HG03196 (cell line): ENCODE measurements at regions not wholly inside any gene's neighbourhood (a gene's known extent, or its start where the extent isn't known, plus 50 kb on each side); places are given as distances from the start of the nearest gene placed in this dataset.

Experiments used
- ATAC-seq: cut with Tn5 transposase; IDR thresholded peaks from one replicate; pipeline ENCODE4 v1.9.1; 2021; ENCODE audit not compliant: unreplicated experiment

DNA sequence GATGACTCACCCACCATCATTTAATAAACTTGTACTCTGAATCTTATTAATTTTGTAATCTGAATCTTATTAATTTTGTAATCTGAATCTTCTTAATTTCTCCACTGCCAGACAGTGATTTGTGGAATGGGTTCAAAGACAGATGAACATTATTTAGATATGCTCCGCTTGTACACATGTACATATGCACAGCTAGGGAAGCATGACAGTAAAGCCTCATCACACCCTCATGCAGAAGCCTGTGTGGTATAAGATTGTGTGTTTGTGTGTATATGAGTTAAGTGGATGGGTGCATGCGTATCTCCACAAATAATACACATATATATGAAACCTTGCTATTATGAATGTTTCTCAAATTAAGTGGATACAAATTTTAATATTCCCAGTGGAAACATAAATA is 318.5 kb upstream of the SFRP2 start:
- no peak for ATAC-seq

DNA sequence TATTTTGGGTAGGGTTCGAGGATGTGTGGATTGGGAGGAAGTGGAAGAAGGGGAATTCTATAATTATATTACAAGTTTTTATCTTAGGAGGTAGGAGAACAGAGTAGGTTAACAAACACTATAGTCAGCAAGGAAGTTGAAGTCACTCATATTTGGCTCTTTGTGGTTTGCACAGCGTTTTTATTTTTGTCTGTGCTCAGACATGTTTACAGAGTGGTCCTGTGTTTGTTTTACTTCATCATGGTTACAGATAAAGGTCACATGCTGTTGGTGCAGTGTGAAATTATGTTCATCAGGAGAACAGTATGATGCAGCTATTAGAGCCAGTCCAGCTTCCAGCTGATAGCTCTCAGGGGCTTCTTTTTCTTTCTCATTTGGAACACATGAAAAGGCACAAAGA is 299.9 kb upstream of the SFRP2 start:
- no peak for ATAC-seq

DNA sequence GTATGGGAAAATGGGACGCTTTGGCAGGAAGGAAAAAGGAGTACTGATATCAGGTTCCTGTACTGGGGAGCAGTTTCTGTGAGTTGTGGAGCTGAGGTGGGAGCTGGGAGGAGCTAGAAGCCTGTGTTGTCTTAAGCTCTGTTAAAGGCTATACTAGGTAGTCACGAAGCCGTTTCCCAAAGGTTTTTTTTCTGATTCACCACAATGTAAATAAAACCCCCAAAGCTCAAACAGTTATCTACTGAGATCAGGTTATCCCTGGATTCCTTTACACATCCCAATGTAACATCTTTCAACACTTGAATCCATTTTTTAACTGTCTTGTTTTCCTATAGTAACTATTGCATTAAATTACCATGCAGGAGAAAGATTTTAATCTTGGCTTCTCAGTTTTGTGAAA is 297.4 kb upstream of the SFRP2 start:
- ATAC-seq = no peak

DNA sequence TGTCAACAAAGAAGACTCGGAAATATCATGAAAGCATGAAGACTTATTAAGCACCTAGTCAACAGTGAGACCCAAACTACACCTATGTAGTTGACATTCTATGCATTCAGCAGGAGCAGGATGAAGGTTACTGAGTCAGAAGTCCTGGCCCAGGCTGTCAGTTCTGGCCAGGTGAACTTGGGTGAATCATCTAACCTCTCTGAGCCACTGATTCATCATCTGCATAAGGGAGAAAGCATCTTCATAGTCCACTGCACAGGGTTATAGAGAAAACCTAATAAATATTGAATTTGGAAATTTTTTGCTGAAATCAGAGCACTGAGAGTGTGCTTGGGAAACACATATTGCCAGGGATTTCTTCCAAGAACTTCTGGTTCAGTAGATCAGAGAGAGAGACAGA is 296.0 kb upstream of the SFRP2 start:
- ATAC-seq = no peak

DNA sequence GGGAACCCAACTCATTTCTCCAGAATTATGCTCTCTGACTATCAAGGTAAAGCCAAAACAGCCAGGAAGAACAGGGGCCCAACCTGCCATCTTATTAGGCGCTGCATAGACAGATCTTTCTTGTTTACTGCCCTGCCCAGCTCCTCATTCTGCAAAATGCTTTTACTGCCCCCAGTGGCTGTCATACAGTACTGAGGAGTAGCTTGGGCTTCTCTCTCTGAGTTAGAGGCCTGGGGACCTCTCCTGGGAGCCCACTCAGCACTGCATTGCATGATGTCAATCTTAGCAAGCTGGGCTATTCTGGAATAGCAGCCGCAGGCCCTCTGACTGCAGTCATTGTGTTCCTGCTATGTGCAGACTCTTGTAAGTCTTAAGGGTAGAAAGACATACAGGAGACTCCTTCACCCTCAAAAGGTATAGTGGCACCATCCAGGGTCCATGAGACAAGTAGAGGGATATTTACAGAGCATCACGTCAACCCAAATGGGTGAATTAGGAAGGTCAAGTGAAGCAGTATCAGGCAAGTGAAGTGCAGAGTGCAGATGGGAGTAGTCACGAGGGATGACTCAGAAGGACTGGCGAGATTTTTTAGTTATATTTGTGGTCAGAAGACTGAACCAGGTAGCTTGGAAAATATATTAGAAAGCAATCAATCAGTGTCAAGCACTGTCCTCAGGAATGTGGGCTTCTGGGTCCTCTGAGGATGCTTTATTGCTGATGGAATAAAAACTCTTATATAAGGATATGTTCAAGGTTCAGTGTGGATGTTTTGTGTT is 294.1 kb upstream of the SFRP2 start:
- no peak for ATAC-seq

DNA sequence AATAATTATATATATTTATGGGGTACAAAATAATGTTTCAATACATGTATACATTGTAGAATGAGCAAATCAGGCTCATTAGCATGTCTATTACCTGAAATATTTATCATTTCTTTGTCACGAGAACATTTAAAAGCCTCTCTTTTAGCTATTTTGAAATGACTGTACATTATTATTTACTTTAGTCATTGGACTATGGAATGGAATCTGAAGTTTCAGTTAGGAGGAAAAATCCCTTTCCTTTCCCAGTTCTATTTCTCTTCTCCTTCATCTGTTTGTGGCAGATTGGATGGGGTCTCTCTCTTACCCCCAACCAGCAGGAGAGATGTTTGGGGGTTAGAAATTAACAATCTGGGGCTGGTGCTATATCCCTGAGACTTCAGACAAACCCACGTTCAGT is 292.5 kb upstream of the SFRP2 start:
- ATAC-seq = no peak

DNA sequence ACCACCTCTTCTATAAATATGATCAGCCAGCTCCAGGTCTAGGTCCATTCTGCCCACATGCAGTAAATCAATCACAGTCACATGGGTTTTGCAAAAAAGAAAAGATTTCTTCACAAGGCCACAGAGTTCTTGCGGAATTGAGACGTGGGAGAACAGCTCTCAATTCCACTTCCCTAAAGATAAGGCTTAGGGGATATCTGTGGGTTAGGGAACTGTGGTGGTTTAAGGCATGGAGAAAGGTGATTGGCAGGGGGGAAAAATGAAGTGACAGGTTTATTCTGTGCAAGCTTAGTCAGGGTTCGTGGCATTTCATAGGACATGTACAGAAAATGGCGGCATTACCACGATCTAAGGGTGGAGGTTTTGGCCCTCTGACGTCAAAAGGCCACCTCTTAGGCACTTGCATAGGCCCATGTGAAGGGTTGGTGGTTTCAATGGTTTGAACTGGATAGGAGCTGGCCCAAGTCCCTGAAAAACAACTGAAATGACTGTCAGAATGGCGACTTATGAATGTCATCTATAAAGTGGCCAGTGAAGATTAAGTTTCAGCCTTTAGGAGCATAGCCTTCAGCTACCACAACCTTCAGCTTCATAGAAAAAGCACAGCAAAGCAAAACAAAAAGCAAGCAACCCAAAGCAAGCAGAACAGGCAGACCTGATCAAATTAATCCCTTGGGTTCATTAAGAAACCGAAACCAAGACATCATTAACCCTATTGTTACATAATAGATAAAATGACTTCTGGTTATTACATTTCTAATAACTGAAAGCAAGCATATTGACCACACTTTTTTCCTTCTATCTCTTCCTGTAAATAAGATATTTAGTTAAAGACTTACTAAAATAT is 289.8 kb upstream of the SFRP2 start:
- no peak for ATAC-seq

DNA sequence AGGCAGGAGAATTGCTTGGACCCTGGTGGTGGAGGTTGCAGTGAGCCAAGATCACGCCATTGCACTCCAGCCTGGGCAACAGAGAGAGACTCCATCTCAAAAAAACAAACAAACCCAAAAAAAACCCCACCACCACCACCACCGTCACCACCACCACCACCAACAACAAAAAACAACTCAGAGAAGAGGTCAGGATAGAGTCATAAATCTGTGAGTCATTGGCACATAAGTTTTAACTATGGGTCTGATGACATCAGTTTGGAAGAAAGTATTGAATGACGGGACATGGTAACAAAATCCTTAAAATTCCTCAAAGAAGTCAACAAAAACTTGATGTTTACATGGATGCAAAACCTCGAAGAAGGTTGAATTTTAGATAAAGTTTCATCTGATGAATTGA is 288.0 kb upstream of the SFRP2 start:
- no peak for ATAC-seq

DNA sequence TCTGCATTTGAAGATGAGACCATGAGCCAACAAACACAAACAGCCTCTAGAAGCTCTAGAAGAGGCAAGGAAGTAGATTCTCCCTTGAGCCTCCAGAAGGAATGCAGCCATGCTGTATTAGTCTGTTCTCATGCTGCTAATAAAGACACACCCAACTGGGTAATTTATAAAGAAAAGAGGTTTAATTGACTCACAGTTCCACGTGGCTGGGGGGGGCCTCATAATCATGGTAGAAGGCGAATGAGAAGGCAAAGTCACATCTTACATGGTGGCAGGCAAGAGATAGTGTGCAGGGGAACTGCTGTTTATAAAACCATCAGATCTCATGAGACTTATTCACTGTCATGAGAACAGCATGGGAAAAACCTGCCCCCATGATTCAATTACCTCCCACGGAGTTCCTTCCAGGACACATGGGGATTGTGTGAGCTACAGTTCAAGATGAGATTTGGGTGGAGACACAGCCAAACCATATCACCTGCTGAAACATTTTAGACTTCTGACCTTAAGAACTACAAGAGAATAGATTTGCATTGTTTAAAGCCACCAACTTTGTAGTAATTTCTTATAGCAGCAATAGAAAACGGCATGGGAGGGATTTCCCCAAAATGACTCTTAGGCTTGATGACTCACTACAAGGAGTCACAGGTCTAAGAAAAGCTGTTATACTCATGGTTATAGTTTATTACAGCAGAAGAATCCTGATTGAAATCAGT is 284.4 kb upstream of the SFRP2 start:
- ATAC-seq = peak; percentile 63

DNA sequence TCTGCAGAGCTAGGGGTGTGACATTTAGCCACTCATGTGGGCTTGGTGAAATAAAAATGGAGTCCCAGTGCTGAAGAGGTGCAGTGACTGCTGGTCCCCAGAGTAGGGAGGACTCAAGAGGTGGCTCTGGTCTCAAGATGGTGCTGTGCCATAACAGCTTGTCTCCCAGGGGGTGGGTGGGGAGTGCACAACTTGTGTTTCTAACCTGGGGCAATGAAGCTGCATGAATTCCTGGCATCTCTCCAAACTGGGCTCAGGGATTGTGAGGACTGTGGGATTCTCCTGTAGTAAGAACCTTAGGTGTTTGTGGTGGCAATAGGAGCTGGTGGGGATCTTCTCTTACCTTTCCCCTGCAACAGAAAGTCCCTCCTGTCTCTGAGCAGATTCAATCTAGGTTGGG is 278.9 kb upstream of the SFRP2 start:
- ATAC-seq = no peak

DNA sequence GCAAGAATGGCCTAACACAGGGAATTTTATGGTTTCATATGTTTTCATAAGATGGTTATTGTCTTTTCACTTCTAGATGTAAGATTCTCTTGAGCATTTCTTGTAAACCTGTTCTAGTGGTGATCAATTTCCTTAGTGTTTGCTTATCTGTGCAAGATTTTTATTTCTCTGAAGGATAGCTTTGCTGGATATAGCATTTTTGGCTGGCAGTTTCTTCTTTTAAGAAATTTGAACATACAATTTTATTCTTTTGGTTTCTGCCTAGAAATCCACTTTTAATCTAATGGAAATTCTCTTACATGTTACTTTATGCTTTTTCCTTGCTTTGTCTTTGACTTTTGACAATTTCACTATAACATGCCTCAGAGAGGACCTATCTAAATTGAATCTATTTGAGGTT is 276.5 kb upstream of the SFRP2 start:
- no peak for ATAC-seq

DNA sequence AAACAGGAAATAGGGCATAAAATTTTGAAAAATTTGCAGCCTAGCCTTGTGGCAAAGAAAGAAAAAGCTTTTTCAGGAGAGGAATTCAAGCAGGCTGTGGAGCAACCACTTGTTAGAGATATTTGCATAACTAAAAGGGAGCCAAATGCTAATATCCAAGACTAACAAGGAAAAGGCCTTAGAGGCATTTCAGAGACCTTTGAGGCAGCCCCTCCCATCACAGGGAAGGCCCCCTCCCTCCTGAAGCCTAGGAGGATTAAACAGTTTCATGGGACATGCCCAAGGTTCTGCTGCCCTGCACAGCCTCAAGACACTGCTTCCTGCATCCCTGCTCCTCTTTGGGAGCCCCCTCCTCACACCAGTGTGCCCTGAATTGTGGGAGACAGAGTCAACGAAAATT is 275.4 kb upstream of the SFRP2 start:
- ATAC-seq = no peak

DNA sequence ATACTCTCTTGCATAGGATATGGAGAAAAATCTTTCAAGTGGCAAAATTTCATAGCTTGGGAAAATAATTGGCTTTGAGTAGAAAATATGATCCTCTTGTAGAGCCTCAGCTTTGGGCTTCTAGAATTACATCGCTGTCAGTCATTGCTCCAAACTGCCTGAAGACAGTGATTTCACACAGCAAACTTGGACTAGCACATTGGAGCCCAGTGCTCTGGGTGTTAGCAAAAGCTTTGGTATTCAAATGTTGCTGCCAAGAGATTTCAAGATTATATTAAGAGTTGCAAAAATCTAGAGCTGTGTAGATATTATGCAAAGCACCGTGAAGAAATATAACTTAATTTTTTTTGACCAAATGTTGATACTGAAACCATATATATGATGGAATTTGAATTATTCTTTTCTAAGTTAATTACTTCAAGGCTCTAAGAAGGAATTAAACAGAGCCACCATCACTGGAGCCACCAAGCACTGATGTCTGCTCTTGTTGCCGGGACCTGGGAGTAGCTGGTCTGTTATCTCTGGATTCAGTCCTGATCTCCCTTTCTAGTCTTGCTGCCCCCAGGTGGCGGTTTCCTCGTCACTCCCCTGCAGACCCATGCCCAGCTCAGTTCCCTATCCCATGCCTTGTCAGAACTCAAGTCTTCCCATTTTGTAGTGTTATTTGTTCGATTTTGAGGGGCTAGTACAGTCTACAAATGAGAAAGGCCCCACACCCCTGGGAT is 260.7 kb upstream of the SFRP2 start:
- ATAC-seq = no peak

DNA sequence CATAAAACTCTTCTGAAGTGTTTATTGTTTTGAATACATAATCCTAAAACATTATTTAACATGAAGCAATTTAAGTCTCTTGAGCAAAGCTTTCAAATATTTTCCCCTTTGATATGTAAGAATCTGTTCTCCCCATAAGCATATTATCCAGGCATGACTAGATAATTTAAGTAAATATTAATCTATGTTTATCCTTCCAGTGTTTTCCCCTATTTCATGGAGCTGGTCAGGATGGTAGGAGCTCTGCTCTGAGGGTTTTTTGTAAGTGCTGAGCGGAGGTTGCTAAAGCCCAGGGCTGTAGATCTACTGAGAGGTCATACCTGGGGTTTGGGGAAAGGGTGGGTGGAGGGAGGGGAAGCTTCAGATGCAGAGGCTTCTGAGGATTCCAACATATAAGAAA is 258.9 kb upstream of the SFRP2 start:
- no peak for ATAC-seq

DNA sequence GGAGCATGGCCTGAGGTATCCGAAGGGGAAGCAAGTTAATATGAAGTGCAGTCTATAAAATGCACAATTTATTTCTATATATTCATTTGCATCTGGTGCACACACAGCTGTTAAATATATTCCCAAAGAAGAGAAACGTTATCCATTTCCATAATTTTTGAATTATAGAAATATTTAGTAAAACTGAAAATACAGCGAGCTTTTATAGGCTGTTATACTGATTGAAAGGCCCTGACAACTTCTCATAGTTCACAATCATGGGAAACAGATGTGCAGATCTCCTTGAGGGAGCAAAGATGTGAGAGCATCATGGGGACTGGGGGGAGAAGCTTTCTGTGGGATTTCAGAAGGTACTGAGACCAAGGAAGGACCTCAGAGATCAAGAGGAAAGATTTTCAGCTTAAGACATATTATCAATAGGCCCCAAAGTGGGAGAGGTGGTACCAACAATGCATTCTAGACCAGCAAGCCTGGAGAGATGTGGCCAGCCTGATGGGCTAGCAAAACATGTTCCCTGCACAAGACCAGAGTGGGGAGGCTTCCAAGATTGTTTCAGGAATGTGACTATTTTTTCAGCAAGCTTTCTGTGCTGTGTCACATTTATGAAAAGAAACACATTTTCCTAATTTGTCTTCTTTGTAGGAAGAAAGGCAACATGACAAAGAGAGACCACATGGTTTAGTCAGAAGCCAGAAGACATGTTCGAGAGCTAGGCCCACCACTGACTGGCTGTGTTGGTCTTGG is 256.0 kb upstream of the SFRP2 start:
- no peak for ATAC-seq

DNA sequence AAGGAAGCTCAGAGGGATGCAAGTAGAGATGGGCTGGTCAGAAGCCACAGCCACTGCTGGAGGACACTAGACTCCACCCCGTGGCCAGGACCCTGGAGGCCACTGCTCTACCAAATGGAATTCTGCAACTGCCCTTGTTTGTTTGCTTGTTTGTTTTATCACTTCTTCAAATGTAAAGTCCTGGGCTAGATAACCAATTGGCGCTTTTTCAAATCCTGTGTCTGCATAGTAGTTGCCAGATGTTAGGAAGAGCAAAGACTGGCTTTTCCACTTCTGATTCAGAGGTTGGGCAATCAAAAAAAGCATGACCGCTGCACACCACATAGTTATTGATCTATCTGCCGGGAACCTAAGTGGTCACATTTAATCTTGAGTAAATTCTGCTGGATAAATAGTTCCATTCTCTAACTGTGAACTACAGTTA is 255.2 kb upstream of the SFRP2 start:
- no peak for ATAC-seq

DNA sequence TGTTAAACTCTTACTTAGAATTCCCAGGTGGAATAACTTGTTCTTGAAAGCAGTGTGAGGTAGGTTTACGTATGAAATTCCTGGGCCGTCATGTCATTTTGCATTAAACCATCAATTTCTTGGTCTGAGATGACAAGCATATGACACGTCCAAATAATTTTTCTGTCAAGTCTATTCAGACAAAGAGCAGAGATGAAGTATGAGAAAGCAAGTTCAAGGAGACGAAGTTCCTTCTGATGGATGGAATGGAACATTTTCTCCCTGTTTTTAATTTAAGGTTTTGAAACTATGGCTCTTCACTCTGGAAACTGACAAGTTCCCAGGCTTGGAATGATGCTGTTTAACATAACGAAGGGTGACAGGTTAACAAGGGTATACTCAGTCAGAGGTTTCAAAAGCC is 252.8 kb upstream of the SFRP2 start:
- ATAC-seq = no peak

DNA sequence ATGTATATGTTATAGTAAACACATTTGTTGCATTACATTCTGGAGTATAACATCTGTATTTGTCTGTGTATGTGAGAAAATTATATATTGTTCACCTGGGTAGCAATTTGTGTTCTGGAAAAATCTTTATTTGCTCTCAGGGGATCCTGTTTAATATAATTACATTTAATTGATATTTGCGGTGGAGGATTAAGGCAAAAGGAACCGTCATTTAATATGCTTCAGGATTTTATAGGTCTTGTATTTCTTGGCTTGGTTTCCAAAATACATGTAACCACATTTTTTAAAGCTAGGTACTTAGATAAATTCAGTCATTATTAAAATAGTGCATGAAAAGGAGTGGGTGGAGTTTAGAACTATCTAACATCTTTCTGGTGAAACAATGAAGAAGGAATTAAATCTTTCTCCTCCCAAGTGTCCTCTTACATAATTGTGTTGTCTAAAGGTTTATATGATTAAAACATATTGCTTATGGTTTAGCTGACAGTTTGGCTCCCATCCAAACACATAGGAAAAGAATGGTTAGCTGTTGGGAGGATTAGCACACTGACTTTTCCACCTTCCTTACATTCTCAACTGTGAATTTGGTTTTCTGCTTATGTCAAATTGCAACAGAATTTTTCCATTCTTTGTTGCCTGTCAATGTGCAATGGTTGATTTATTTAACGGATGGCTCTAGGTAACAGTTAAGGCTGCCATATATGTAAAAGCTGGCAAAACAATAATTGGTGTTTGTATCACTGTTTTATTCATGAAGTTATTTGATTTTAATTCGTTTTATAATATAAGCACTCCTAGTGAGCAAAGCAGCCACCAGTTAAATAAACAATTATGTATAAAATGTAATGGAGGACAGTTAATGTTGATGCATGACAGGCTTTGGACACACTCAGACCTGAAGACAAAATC is 250.8 kb upstream of the SFRP2 start:
- ATAC-seq = no peak

DNA sequence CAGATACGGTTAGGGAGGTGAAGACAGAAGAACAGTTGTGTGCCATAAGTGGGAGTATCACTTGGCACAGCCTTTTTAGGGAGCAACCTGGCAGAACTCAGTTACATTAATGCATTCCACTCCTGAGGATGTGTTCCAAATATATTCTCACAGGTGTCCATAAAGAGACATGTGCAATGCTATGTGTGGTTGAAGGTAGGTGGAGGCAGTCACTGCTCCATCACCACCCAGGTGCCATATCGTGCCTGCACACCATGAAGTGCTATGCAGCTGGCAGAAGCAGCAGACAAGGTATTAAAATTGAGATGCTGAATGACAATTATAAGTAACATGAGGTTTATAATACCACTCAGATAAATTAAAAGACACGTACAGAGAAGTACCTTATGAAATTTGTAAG is 248.0 kb upstream of the SFRP2 start:
- no peak for ATAC-seq
